ENCODE measurements at regions not wholly inside any gene's neighbourhood (a gene's known extent, or its start where the extent isn't known, plus 50 kb on each side); places are given as distances from the start of the nearest gene placed in this dataset.
"Not testable (repeated sequence)": the region's sequence is repeated elsewhere in the genome, so short reads cannot be mapped to it uniquely, and the experiment has no call there.

GRCh38 chr18:42333558-42333957 lies 378.5 kb downstream of the PIK3C3 start:
- H3K27ac Mint-ChIP-seq (ENCODE audit: low read depth, unreplicated experiment), result no peak overlapping the region
- BruUV-seq (replicated peaks), result no TSS peak

GRCh38 chr18:42334931-42335330 lies 379.9 kb downstream of the PIK3C3 start:
- TF ChIP-seq CTCF (IDR thresholded peaks at IDR 0.05; ENCODE audit: unreplicated experiment), result no peak
- Mint-ChIP-seq H3K9me3 (ENCODE audit: unreplicated experiment) (no peaks in the 10 kb centered on the region), H3K27me3 (ENCODE audit: insufficient read depth, unreplicated experiment) (no peaks in the 10 kb centered on the region), H3K4me1 (ENCODE audit: insufficient read depth, unreplicated experiment) (no peaks in the 10 kb centered on the region), H3K27ac (ENCODE audit: low read depth, unreplicated experiment) (no peak overlapping the region), H3K36me3 (ENCODE audit: insufficient read depth, unreplicated experiment) (peaks cover 4% of the 10 kb centered on the region), H3K4me3 (ENCODE audit: unreplicated experiment) (no peak overlapping the region)
- no TSS peak for BruUV-seq (replicated peaks)
- intact Hi-C loops (cut with micrococcal nuclease), result no loop called here
- POLR2A ChIA-PET, result no interaction called here
- DNase-seq (ENCODE audit: unreplicated experiment), result no peak
- CTCF ChIA-PET, result interaction anchor here (0.7 kb wide), 1 partner anchor 10 kb away, joined by 3 read pairs; no protein-coding TSS in a partner anchor

More at GRCh38 chr18:42333558-42333957, 378.5 kb downstream of the PIK3C3 start:
- no peak for DNase-seq (ENCODE audit: unreplicated experiment)
- no peak for TF ChIP-seq CTCF (IDR thresholded peaks at IDR 0.05; ENCODE audit: unreplicated experiment)
- no peaks in the 10 kb centered on the region for H3K27me3 Mint-ChIP-seq (ENCODE audit: insufficient read depth, unreplicated experiment)
- intact Hi-C loops (cut with micrococcal nuclease), result no loop called here
- ChIA-PET CTCF (no interaction called here), POLR2A (no interaction called here)
- H3K4me1 Mint-ChIP-seq (ENCODE audit: insufficient read depth, unreplicated experiment), result no peaks in the 10 kb centered on the region
- no peaks in the 10 kb centered on the region for H3K9me3 Mint-ChIP-seq (ENCODE audit: unreplicated experiment)
- H3K4me3 Mint-ChIP-seq (ENCODE audit: unreplicated experiment), result no peak overlapping the region
- peaks cover 4% of the 10 kb centered on the region for H3K36me3 Mint-ChIP-seq (ENCODE audit: insufficient read depth, unreplicated experiment)

GRCh38 chr18:42336139-42336538 lies 381.1 kb downstream of the PIK3C3 start:
- BruUV-seq (replicated peaks), result no TSS peak
- no peak for DNase-seq (ENCODE audit: unreplicated experiment)
- Mint-ChIP-seq H3K4me1 (ENCODE audit: insufficient read depth, unreplicated experiment) (no peaks in the 10 kb centered on the region), H3K9me3 (ENCODE audit: unreplicated experiment) (peaks cover 6% of the 10 kb centered on the region), H3K36me3 (ENCODE audit: insufficient read depth, unreplicated experiment) (peaks cover 4% of the 10 kb centered on the region), H3K4me3 (ENCODE audit: unreplicated experiment) (no peak overlapping the region), H3K27ac (ENCODE audit: low read depth, unreplicated experiment) (no peak overlapping the region), H3K27me3 (ENCODE audit: insufficient read depth, unreplicated experiment) (no peaks in the 10 kb centered on the region)
- intact Hi-C loops (cut with micrococcal nuclease), result no loop called here
- TF ChIP-seq CTCF (IDR thresholded peaks at IDR 0.05; ENCODE audit: unreplicated experiment), result no peak
- ChIA-PET POLR2A (no interaction called here), CTCF (interaction anchor here (0.7 kb wide), 1 partner anchor 37 kb away, joined by 3 read pairs; no protein-coding TSS in a partner anchor)

GRCh38 chr18:42337337-42337736 lies 382.3 kb downstream of the PIK3C3 start:
- H3K4me3 Mint-ChIP-seq (ENCODE audit: unreplicated experiment); H3K9me3 Mint-ChIP-seq (ENCODE audit: unreplicated experiment); H3K4me1 Mint-ChIP-seq (ENCODE audit: insufficient read depth, unreplicated experiment); BruUV-seq (replicated peaks); POLR2A ChIA-PET; H3K27me3 Mint-ChIP-seq (ENCODE audit: insufficient read depth, unreplicated experiment); H3K36me3 Mint-ChIP-seq (ENCODE audit: insufficient read depth, unreplicated experiment); DNase-seq (ENCODE audit: unreplicated experiment); intact Hi-C loops (cut with micrococcal nuclease); H3K27ac Mint-ChIP-seq (ENCODE audit: low read depth, unreplicated experiment): not testable (repeated sequence)
- CTCF ChIA-PET, result interaction anchor here (0.9 to 1.0 kb wide), 2 partner anchors 13 to 223 kb away, joined by 3 read pairs; no protein-coding TSS in a partner anchor

- no peaks in the 10 kb centered on the region for H3K4me1 Mint-ChIP-seq (ENCODE audit: insufficient read depth, unreplicated experiment)
- no TSS peak for BruUV-seq (replicated peaks)
- DNase-seq (ENCODE audit: unreplicated experiment), result no peak
- H3K4me3 Mint-ChIP-seq (ENCODE audit: unreplicated experiment), result no peak overlapping the region
- ChIA-PET POLR2A (no interaction called here), CTCF (interaction anchor here (0.7 kb wide), 1 partner anchor 135 kb away, joined by 3 read pairs; no protein-coding TSS in a partner anchor)
- intact Hi-C loops (cut with micrococcal nuclease), result no loop called here
- no peak overlapping the region for H3K27ac Mint-ChIP-seq (ENCODE audit: low read depth, unreplicated experiment)
- no peaks in the 10 kb centered on the region for H3K27me3 Mint-ChIP-seq (ENCODE audit: insufficient read depth, unreplicated experiment)
- H3K9me3 Mint-ChIP-seq (ENCODE audit: unreplicated experiment), result peaks cover 7% of the 10 kb centered on the region
- TF ChIP-seq CTCF (IDR thresholded peaks at IDR 0.05; ENCODE audit: unreplicated experiment), result no peak
- H3K36me3 Mint-ChIP-seq (ENCODE audit: insufficient read depth, unreplicated experiment), result peaks cover 4% of the 10 kb centered on the region
Observed at GRCh38 chr18:42338683-42339082, 383.6 kb downstream of the PIK3C3 start.
